Liver (tissue), 8 donors: ENCODE measurements at regions not wholly inside any gene's neighbourhood (a gene's known extent, or its start where the extent isn't known, plus 50 kb on each side); places are given as distances from the start of the nearest gene placed in this dataset.

Source experiments
- DNase-seq: peaks from one replicate; pipeline ENCODE4 v3.0.0-alpha.2; 2017; ENCODE audit warnings: low spot score
- H3K27ac ChIP-seq, 2 donors: one replicate each; pipeline ENCODE4 v1.7.0; 2013; ENCODE audit warnings: inconsistent platforms in 2 of 2, low read length in 2 of 2, control low read depth in 1 of 2, low read depth in 1 of 2, mild to moderate bottlenecking in 1 of 2
- H3K27me3 ChIP-seq, 4 donors: one replicate each; pipeline versions ENCODE4 v1.6.1 to v1.7.0; 2013; ENCODE audit warnings: low read length in 3 of 4, inconsistent platforms in 1 of 4, mild to moderate bottlenecking in 1 of 4, moderate library complexity in 1 of 4; ENCODE audit not compliant: control insufficient read depth in 4 of 4, insufficient read depth in 4 of 4
- H3K36me3 ChIP-seq, 4 donors: one replicate each; pipeline versions ENCODE4 v1.6.1 to v1.7.0; 2013; ENCODE audit warnings: low read length in 3 of 4, mild to moderate bottlenecking in 3 of 4, low read depth in 1 of 4, moderate library complexity in 1 of 4; ENCODE audit not compliant: control insufficient read depth in 4 of 4, insufficient read depth in 3 of 4
- H3K4me1 ChIP-seq, 4 donors: one replicate each; pipeline versions ENCODE4 v1.6.1 to v1.7.0; 2013; ENCODE audit warnings: low read length in 3 of 4, mild to moderate bottlenecking in 3 of 4, moderate library complexity in 1 of 4; ENCODE audit not compliant: control insufficient read depth in 4 of 4, insufficient read depth in 4 of 4
- H3K4me3 ChIP-seq, 3 donors: one replicate each; pipeline versions ENCODE4 v1.6.1 to v1.7.0; 2013; ENCODE audit warnings: low read length in 3 of 3, control low read depth in 1 of 3, low read depth in 1 of 3, mild to moderate bottlenecking in 1 of 3
- H3K9ac ChIP-seq, 2 donors: one replicate each; pipeline ENCODE4 v1.7.0; 2013; ENCODE audit warnings: low read length in 2 of 2, mild to moderate bottlenecking in 2 of 2, moderate library complexity in 2 of 2, control low read depth in 1 of 2, low read depth in 1 of 2
- H3K9me3 ChIP-seq, 4 donors: one replicate each; pipeline versions ENCODE4 v1.6.1 to v1.7.0; 2013; ENCODE audit warnings: low read length in 3 of 4; ENCODE audit not compliant: control insufficient read depth in 4 of 4
- EGR1 ChIP-seq, 2 donors: IDR thresholded peaks; 2 replicates each; pipeline ENCODE4 v1.6.1; 2016 to 2018; ENCODE audit warnings: antibody characterized with exemption in 2 of 2, low read depth in 2 of 2
- FOXA1 ChIP-seq: IDR thresholded peaks from 2 replicates; pipeline ENCODE4 v1.6.1; 2016; ENCODE audit warnings: antibody characterized with exemption
- FOXA2 ChIP-seq: IDR thresholded peaks from 2 replicates; pipeline ENCODE4 v1.6.1; 2016; ENCODE audit warnings: antibody characterized with exemption
- GABPA ChIP-seq, 2 donors: IDR thresholded peaks in 1 of 2; conservative IDR thresholded peaks in 1 of 2; 2 replicates each; pipeline ENCODE4 v1.6.1; 2016; ENCODE audit warnings: antibody characterized with exemption in 2 of 2, mild to moderate bottlenecking in 1 of 2, moderate library complexity in 1 of 2
- HNF4A ChIP-seq, 2 donors: conservative IDR thresholded peaks; 2 replicates each; pipeline ENCODE4 v1.6.1; 2016; ENCODE audit warnings: antibody characterized with exemption in 2 of 2, mild to moderate bottlenecking in 2 of 2
- HNF4G ChIP-seq: IDR thresholded peaks from 2 replicates; pipeline ENCODE4 v1.6.1; 2016; ENCODE audit warnings: antibody characterized with exemption
- JUND ChIP-seq, 2 donors: IDR thresholded peaks; 2 replicates each; pipeline ENCODE4 v1.6.1; 2016; ENCODE audit warnings: antibody characterized with exemption in 2 of 2
- NR2F2 ChIP-seq: IDR thresholded peaks from 2 replicates; pipeline ENCODE4 v1.6.1; 2016; ENCODE audit warnings: antibody characterized with exemption
- RAD21 ChIP-seq, 2 donors: IDR thresholded peaks; 2 replicates each; pipeline ENCODE4 v1.6.1; 2016; ENCODE audit warnings: antibody characterized with exemption in 2 of 2, mild to moderate bottlenecking in 2 of 2
- RXRA ChIP-seq, 2 donors: IDR thresholded peaks; 2 replicates each; pipeline ENCODE4 v1.6.1; 2017 to 2018; ENCODE audit warnings: antibody characterized with exemption in 2 of 2, mild to moderate bottlenecking in 1 of 2
- SP1 ChIP-seq: IDR thresholded peaks from 2 replicates; pipeline ENCODE4 v1.6.1; 2018; ENCODE audit warnings: antibody characterized with exemption, mild to moderate bottlenecking
- TAF1 ChIP-seq: conservative IDR thresholded peaks from 2 replicates; pipeline ENCODE4 v1.6.1; 2016; ENCODE audit warnings: antibody characterized with exemption, mild to moderate bottlenecking
- YY1 ChIP-seq: IDR thresholded peaks from 2 replicates; pipeline ENCODE4 v1.6.1; 2016; ENCODE audit warnings: antibody characterized with exemption, mild to moderate bottlenecking
- WGBS: extraction: QIAGEN DNeasy Blood & Tissue Kit; methylation state at CpG from one replicate; pipeline ENCODE4 v1.1.7; 2013; 5-methylcytosine and 5-hydroxymethylcytosine counted together
- TF ChIP-seq, protein P1 (sequence below): IDR thresholded peaks from 2 replicates; pipeline ENCODE4 v1.6.1; 2016; ENCODE audit warnings: antibody characterized with exemption
- TF ChIP-seq, protein P2 (sequence below): IDR thresholded peaks from 2 replicates; pipeline ENCODE4 v1.6.1; 2016; ENCODE audit warnings: antibody characterized with exemption
- TF ChIP-seq, protein P3 (sequence below): fragments of 150-350 bp; IDR thresholded peaks from 2 replicates; pipeline ENCODE4 v1.5.1; 2017; ENCODE audit warnings: improper control_type of control experiment, low read depth, low read length; ENCODE audit not compliant: missing input control
- TF ChIP-seq, protein P4 (sequence below): IDR thresholded peaks from 2 replicates; pipeline ENCODE4 v1.6.1; 2016; ENCODE audit warnings: antibody characterized with exemption, mild to moderate bottlenecking
- TF ChIP-seq, protein P5 (sequence below): IDR thresholded peaks from 2 replicates; pipeline ENCODE4 v1.6.1; 2016; ENCODE audit warnings: antibody characterized with exemption
- donor health status: healthy.
- donor health status: healthy.
- donor health status: healthy.
- donor health status: healthy.
- donor health status: healthy.

DNA sequence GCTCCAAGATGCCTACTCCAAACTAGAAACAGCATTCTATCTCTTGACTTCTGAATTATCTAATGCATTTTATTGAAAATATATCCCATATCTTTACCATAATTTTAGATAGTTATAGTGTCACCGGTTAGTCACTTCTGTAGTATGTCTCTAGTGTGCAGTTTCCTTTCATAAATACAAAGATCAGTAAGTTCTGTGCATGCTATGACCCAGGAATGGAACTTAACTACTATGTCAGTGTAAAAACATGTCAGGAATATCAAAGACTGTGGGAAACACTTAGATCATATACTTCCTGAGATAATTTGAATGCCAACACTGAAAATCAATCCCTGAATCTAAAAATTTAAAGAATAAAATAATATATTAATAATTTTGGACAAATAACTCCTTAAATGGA is 237.6 kb downstream of the ATXN7L3B start:
- no peak for DNase-seq
- Histone ChIP-seq H3K4me3 (no peak overlapping the region), H3K27me3 (no peaks in the 10 kb centered on the region), H3K36me3 (no peaks in the 10 kb centered on the region), H3K9me3 (no peaks in the 10 kb centered on the region), H3K9ac (no peak overlapping the region), H3K4me1 (no peaks in the 10 kb centered on the region), H3K27ac (no peak overlapping the region)
- TF ChIP-seq TAF1 (no peak), RXRA (IDR thresholded peaks at IDR 0.05) (no peak), NR2F2 (no peak), FOXA1 (no peak), GABPA (IDR thresholded peaks at IDR 0.05 in 1 of 2, conservative IDR thresholded peaks at IDR 0.05 in 1 of 2) (no peak), YY1 (no peak), FOXA2 (no peak), JUND (IDR thresholded peaks at IDR 0.05) (no peak), SP1 (no peak), HNF4A (conservative IDR thresholded peaks at IDR 0.05) (no peak), RAD21 (IDR thresholded peaks at IDR 0.05) (no peak), EGR1 (IDR thresholded peaks at IDR 0.05; ENCODE audit: low read depth in 2 of 2) (no peak), HNF4G (no peak)
- TF ChIP-seq, protein P1, sequence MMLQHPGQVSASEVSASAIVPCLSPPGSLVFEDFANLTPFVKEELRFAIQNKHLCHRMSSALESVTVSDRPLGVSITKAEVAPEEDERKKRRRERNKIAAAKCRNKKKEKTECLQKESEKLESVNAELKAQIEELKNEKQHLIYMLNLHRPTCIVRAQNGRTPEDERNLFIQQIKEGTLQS: no peak
- TF ChIP-seq, protein P2, sequence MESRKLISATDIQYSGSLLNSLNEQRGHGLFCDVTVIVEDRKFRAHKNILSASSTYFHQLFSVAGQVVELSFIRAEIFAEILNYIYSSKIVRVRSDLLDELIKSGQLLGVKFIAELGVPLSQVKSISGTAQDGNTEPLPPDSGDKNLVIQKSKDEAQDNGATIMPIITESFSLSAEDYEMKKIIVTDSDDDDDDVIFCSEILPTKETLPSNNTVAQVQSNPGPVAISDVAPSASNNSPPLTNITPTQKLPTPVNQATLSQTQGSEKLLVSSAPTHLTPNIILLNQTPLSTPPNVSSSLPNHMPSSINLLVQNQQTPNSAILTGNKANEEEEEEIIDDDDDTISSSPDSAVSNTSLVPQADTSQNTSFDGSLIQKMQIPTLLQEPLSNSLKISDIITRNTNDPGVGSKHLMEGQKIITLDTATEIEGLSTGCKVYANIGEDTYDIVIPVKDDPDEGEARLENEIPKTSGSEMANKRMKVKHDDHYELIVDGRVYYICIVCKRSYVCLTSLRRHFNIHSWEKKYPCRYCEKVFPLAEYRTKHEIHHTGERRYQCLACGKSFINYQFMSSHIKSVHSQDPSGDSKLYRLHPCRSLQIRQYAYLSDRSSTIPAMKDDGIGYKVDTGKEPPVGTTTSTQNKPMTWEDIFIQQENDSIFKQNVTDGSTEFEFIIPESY: no peak
- TF ChIP-seq, protein P3, sequence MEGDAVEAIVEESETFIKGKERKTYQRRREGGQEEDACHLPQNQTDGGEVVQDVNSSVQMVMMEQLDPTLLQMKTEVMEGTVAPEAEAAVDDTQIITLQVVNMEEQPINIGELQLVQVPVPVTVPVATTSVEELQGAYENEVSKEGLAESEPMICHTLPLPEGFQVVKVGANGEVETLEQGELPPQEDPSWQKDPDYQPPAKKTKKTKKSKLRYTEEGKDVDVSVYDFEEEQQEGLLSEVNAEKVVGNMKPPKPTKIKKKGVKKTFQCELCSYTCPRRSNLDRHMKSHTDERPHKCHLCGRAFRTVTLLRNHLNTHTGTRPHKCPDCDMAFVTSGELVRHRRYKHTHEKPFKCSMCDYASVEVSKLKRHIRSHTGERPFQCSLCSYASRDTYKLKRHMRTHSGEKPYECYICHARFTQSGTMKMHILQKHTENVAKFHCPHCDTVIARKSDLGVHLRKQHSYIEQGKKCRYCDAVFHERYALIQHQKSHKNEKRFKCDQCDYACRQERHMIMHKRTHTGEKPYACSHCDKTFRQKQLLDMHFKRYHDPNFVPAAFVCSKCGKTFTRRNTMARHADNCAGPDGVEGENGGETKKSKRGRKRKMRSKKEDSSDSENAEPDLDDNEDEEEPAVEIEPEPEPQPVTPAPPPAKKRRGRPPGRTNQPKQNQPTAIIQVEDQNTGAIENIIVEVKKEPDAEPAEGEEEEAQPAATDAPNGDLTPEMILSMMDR: no peak
- TF ChIP-seq, protein P4, sequence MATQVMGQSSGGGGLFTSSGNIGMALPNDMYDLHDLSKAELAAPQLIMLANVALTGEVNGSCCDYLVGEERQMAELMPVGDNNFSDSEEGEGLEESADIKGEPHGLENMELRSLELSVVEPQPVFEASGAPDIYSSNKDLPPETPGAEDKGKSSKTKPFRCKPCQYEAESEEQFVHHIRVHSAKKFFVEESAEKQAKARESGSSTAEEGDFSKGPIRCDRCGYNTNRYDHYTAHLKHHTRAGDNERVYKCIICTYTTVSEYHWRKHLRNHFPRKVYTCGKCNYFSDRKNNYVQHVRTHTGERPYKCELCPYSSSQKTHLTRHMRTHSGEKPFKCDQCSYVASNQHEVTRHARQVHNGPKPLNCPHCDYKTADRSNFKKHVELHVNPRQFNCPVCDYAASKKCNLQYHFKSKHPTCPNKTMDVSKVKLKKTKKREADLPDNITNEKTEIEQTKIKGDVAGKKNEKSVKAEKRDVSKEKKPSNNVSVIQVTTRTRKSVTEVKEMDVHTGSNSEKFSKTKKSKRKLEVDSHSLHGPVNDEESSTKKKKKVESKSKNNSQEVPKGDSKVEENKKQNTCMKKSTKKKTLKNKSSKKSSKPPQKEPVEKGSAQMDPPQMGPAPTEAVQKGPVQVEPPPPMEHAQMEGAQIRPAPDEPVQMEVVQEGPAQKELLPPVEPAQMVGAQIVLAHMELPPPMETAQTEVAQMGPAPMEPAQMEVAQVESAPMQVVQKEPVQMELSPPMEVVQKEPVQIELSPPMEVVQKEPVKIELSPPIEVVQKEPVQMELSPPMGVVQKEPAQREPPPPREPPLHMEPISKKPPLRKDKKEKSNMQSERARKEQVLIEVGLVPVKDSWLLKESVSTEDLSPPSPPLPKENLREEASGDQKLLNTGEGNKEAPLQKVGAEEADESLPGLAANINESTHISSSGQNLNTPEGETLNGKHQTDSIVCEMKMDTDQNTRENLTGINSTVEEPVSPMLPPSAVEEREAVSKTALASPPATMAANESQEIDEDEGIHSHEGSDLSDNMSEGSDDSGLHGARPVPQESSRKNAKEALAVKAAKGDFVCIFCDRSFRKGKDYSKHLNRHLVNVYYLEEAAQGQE: no peak
- TF ChIP-seq, protein P5, sequence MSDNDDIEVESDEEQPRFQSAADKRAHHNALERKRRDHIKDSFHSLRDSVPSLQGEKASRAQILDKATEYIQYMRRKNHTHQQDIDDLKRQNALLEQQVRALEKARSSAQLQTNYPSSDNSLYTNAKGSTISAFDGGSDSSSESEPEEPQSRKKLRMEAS: no peak
- 93% methylated on average over 1 of the region's 1 CpG for WGBS

DNA sequence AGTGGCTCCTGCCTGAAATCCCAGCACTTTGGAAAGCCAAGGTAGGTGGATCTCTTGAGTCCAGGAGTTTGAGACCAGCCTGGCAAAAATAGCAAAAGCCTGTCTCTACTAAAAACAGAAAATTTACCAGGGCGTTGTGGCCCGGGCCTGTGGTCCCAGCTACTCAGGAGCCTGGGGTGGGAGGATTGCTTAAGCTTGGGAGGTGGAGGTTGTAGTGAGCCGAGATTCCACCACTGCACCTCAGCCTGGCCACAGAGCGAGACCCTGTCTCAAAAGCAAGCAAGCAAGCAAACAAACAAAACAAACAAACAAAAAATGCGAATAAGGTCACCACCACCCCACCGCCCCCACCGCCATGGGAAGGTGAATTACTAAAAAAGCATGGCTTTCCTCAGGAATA is 238.7 kb downstream of the ATXN7L3B start:
- DNase-seq: no peak
- Histone ChIP-seq H3K4me3 (no peak overlapping the region), H3K9me3 (no peaks in the 10 kb centered on the region), H3K27me3 (no peaks in the 10 kb centered on the region), H3K27ac (no peak overlapping the region), H3K4me1 (no peaks in the 10 kb centered on the region), H3K36me3 (no peaks in the 10 kb centered on the region), H3K9ac (no peak overlapping the region)
- WGBS: 83% methylated on average over 7 of the region's 7 CpGs
- no peak for TF ChIP-seq SP1
- TF ChIP-seq, protein P4: no peak
- TF ChIP-seq, protein P5: no peak
- TF ChIP-seq RXRA (IDR thresholded peaks at IDR 0.05): no peak
- TF ChIP-seq GABPA (IDR thresholded peaks at IDR 0.05 in 1 of 2, conservative IDR thresholded peaks at IDR 0.05 in 1 of 2): no peak
- TF ChIP-seq NR2F2: no peak
- TF ChIP-seq, protein P1: no peak
- TF ChIP-seq HNF4A (conservative IDR thresholded peaks at IDR 0.05): no peak
- TF ChIP-seq, protein P2: no peak
- no peak for TF ChIP-seq YY1
